ENCODE measurements at regions not wholly inside any gene's neighbourhood (a gene's known extent, or its start where the extent isn't known, plus 50 kb on each side); places are given as distances from the start of the nearest gene placed in this dataset.

- TF ChIP-seq CTCF (IDR thresholded peaks at IDR 0.05; ENCODE audit: extremely low read depth, missing control alignments) = no peak
- DNase-seq (ENCODE audit: low spot score) = no peak
Measured at GRCh38 chr16:26189536-26189935, 497.8 kb downstream of the HS3ST4 start.

- no peak for DNase-seq (ENCODE audit: low spot score)
- TF ChIP-seq CTCF (IDR thresholded peaks at IDR 0.05; ENCODE audit: extremely low read depth, missing control alignments) = no peak
Measured at GRCh38 chr16:26194526-26194925, 502.8 kb downstream of the HS3ST4 start.

GRCh38 chr16:26195225-26195624 is 503.5 kb downstream of the HS3ST4 start:
- DNase-seq (ENCODE audit: low spot score) = no peak
- TF ChIP-seq CTCF (IDR thresholded peaks at IDR 0.05; ENCODE audit: extremely low read depth, missing control alignments) = no peak

GRCh38 chr16:26196310-26196709 is 504.6 kb downstream of the HS3ST4 start:
- TF ChIP-seq CTCF (IDR thresholded peaks at IDR 0.05; ENCODE audit: extremely low read depth, missing control alignments) = no peak
- DNase-seq (ENCODE audit: low spot score) = no peak

GRCh38 chr16:26196802-26197201 is 505.0 kb downstream of the HS3ST4 start:
- no peak for TF ChIP-seq CTCF (IDR thresholded peaks at IDR 0.05; ENCODE audit: extremely low read depth, missing control alignments)
- DNase-seq (ENCODE audit: low spot score) = no peak

- no peak for TF ChIP-seq CTCF (IDR thresholded peaks at IDR 0.05; ENCODE audit: extremely low read depth, missing control alignments)
- DNase-seq (ENCODE audit: low spot score) = no peak
Measured at GRCh38 chr16:26197707-26198106, 505.9 kb downstream of the HS3ST4 start.

GRCh38 chr16:26198221-26198620 is 506.5 kb downstream of the HS3ST4 start:
- no peak for DNase-seq (ENCODE audit: low spot score)
- TF ChIP-seq CTCF (IDR thresholded peaks at IDR 0.05; ENCODE audit: extremely low read depth, missing control alignments) = no peak

Measured in GM20000 (cell line).